Trophoblast cell (in vitro differentiated cells and primary cell): ENCODE measurements at regions not wholly inside any gene's neighbourhood (a gene's known extent, or its start where the extent isn't known, plus 50 kb on each side); places are given as distances from the start of the nearest gene placed in this dataset.
A peak's percentile ranks its signal among the peaks of the same experiment; 100 is the strongest.
"Not testable (repeated sequence)": the region's sequence is repeated elsewhere in the genome, so short reads cannot be mapped to it uniquely, and the experiment has no call there.

ENCODE experiments used
- DNase-seq, 2 donors: peaks; one replicate each; pipeline ENCODE4 v3.0.0-alpha.2; 2016
- H2AFZ ChIP-seq: 2 replicates; pipeline ENCODE4 v1.6.1; 2013; ENCODE audit warnings: low read length, moderate library complexity, mild to moderate bottlenecking; ENCODE audit not compliant: insufficient read depth, poor library complexity
- H2AK5ac ChIP-seq: 2 replicates; pipeline ENCODE4 v1.6.1; 2013; ENCODE audit warnings: mild to moderate bottlenecking, low read length
- H2BK120ac ChIP-seq: 2 replicates; pipeline ENCODE4 v1.6.1; 2013; ENCODE audit warnings: low read length, mild to moderate bottlenecking, moderate library complexity; ENCODE audit not compliant: insufficient read depth, poor library complexity
- H2BK12ac ChIP-seq: 2 replicates; pipeline ENCODE4 v1.6.1; 2013; ENCODE audit warnings: mild to moderate bottlenecking, low read length, moderate library complexity
- H2BK5ac ChIP-seq: 2 replicates; pipeline ENCODE4 v1.6.1; 2013; ENCODE audit warnings: low read length, low read depth, moderate library complexity, mild to moderate bottlenecking; ENCODE audit not compliant: poor library complexity
- H3K14ac ChIP-seq: 2 replicates; pipeline ENCODE4 v1.6.1; 2013; ENCODE audit warnings: mild to moderate bottlenecking, low read length
- H3K18ac ChIP-seq: 2 replicates; pipeline ENCODE4 v1.6.1; 2013; ENCODE audit warnings: mild to moderate bottlenecking, low read length
- H3K23ac ChIP-seq: 2 replicates; pipeline ENCODE4 v1.6.1; 2013; ENCODE audit warnings: low read length
- H3K27ac ChIP-seq: 2 replicates; pipeline ENCODE4 v1.5.1; 2013; ENCODE audit warnings: low read depth, mild to moderate bottlenecking, inconsistent platforms, low read length, moderate library complexity
- H3K27me3 ChIP-seq: 2 replicates; pipeline ENCODE4 v1.6.1; 2013; ENCODE audit warnings: inconsistent platforms, mild to moderate bottlenecking, low read length, moderate library complexity; ENCODE audit not compliant: insufficient read depth
- H3K36me3 ChIP-seq, 2 experiments: 1 replicate in 1 of 2; 2 replicates in 1 of 2; pipeline ENCODE4 v1.6.1; 2013; ENCODE audit warnings: low read length in 2 of 2, mild to moderate bottlenecking in 2 of 2, moderate library complexity in 1 of 2; ENCODE audit not compliant: insufficient read depth in 2 of 2, control insufficient read depth in 1 of 2
- H3K4ac ChIP-seq: 2 replicates; pipeline ENCODE4 v1.6.1; 2013; ENCODE audit warnings: low read depth, mild to moderate bottlenecking, low read length, moderate library complexity
- H3K4me1 ChIP-seq, 2 experiments: 1 replicate in 1 of 2; 2 replicates in 1 of 2; pipeline ENCODE4 v1.6.1; 2013; ENCODE audit warnings: low read length in 2 of 2, mild to moderate bottlenecking in 2 of 2, moderate library complexity in 1 of 2; ENCODE audit not compliant: insufficient read depth in 2 of 2, control insufficient read depth in 1 of 2
- H3K4me2 ChIP-seq: 2 replicates; pipeline ENCODE4 v1.6.1; 2013; ENCODE audit warnings: inconsistent platforms, mild to moderate bottlenecking, low read length, moderate library complexity
- H3K4me3 ChIP-seq: 2 replicates; pipeline ENCODE4 v1.5.1; 2013; ENCODE audit warnings: mild to moderate bottlenecking, low read depth, low read length, inconsistent platforms
- H3K79me1 ChIP-seq: one replicate; pipeline ENCODE4 v1.6.1; 2013; ENCODE audit warnings: low read length
- H3K79me2 ChIP-seq: 2 replicates; pipeline ENCODE4 v1.6.1; 2013; ENCODE audit warnings: low read length, mild to moderate bottlenecking; ENCODE audit not compliant: control insufficient read depth, insufficient read depth, poor library complexity
- H3K9ac ChIP-seq: 2 replicates; pipeline ENCODE4 v1.6.1; 2013; ENCODE audit warnings: mild to moderate bottlenecking, low read length
- H3K9me3 ChIP-seq: 2 replicates; pipeline ENCODE4 v1.6.1; 2013; ENCODE audit warnings: low read depth, mild to moderate bottlenecking, control low read depth, inconsistent platforms, low read length; ENCODE audit not compliant: insufficient read depth
- H4K12ac ChIP-seq: 2 replicates; pipeline ENCODE4 v1.6.1; 2013; ENCODE audit warnings: low read depth, mild to moderate bottlenecking, low read length, moderate library complexity
- H4K8ac ChIP-seq: 2 replicates; pipeline ENCODE4 v1.6.1; 2013; ENCODE audit warnings: low read depth, mild to moderate bottlenecking, low read length, moderate library complexity
- H4K91ac ChIP-seq: one replicate; pipeline ENCODE4 v1.6.1; 2013; ENCODE audit warnings: low read depth, mild to moderate bottlenecking, low read length, moderate library complexity
- WGBS: extraction: QIAGEN DNeasy Blood & Tissue Kit; methylation state at CpG from one replicate; pipeline ENCODE4 v1.1.7; 2013; ENCODE audit warnings: missing lambda C conversion rate; ENCODE audit not compliant: insufficient read length, insufficient coverage; ENCODE audit errors: extremely low coverage; 5-methylcytosine and 5-hydroxymethylcytosine counted together

- no peaks in the 10 kb centered on the region for H3K79me2 ChIP-seq
- H3K27me3 ChIP-seq, result no peaks in the 10 kb centered on the region
- peak; percentile 77 to 86 for DNase-seq
- peaks cover 4% of the 10 kb centered on the region for H3K9me3 ChIP-seq
- H3K4me2 ChIP-seq, result peak overlapping the region; percentile 56
- H3K36me3 ChIP-seq, result no peaks in the 10 kb centered on the region
- no peak overlapping the region for H2BK5ac ChIP-seq
- H4K8ac ChIP-seq, result peak overlapping the region; percentile 91
- no peak overlapping the region for H2BK120ac ChIP-seq
- H2AFZ ChIP-seq, result peak overlapping the region; percentile 75
- H4K12ac ChIP-seq, result peak overlapping the region; percentile 77
- H3K4me3 ChIP-seq, result peak overlapping the region; percentile 78
- H3K4ac ChIP-seq, result no peak overlapping the region
- no peak overlapping the region for H3K23ac ChIP-seq
- no peak overlapping the region for H2AK5ac ChIP-seq
- H3K4me1 ChIP-seq, result peaks cover 0 to 2% of the 10 kb centered on the region in 2 experiments
- H4K91ac ChIP-seq, result no peak overlapping the region
- peak overlapping the region; percentile 55 for H3K9ac ChIP-seq
- no peak overlapping the region for H3K18ac ChIP-seq
- no CpG with 5 or more reads among the region's 70 CpGs for WGBS
- H3K79me1 ChIP-seq, result peaks cover 2% of the 10 kb centered on the region
- no peak overlapping the region for H3K27ac ChIP-seq
- no peak overlapping the region for H2BK12ac ChIP-seq
- H3K14ac ChIP-seq, result no peak overlapping the region
Observed at GRCh38 chr20:30376767-30377658, 880.5 kb upstream of the DEFB115 start.

- H3K23ac ChIP-seq, H3K4me3 ChIP-seq, DNase-seq, H3K36me3 ChIP-seq, H3K4me2 ChIP-seq, H2AK5ac ChIP-seq, H3K79me1 ChIP-seq, H4K12ac ChIP-seq, H2BK120ac ChIP-seq, H3K27ac ChIP-seq, H2BK12ac ChIP-seq, H2AFZ ChIP-seq, H2BK5ac ChIP-seq, H3K14ac ChIP-seq, H3K9me3 ChIP-seq, H4K91ac ChIP-seq, H3K18ac ChIP-seq, H3K4me1 ChIP-seq, H3K27me3 ChIP-seq, H4K8ac ChIP-seq, H3K79me2 ChIP-seq, H3K4ac ChIP-seq, H3K9ac ChIP-seq: not testable (repeated sequence)
- no CpG with 5 or more reads among the region's 4 CpGs for whole genome bisulfite sequencing
Observed at GRCh38 chr20:30378317-30378716, 879.1 kb upstream of the DEFB115 start.

DNA sequence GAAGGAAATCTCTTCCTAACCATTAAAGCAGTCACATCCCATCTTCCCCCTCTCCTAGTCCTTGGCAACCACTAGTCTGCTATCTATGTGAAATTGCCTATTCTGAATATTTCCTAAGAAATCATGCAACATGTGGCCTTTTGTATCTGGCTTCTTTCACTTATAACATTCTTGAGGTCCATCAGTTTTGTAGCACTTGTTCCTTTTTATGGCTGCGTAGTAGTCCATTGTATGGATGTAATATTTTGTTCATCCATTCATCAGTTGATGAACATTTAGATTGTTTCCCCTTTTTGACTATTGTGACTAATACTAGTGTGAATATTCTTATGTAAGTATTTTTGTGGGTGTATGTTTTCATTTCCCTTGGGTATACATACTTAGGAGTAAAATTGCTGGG, 878.7 kb upstream of the DEFB115 start:
- H4K91ac ChIP-seq, H3K4me3 ChIP-seq, H2BK12ac ChIP-seq, DNase-seq, H3K23ac ChIP-seq, H3K4me2 ChIP-seq, H4K12ac ChIP-seq, H3K9ac ChIP-seq, H3K27me3 ChIP-seq, H3K79me1 ChIP-seq, H3K4me1 ChIP-seq, H2AFZ ChIP-seq, H4K8ac ChIP-seq, H3K79me2 ChIP-seq, H3K18ac ChIP-seq, H3K36me3 ChIP-seq, H3K14ac ChIP-seq, H3K4ac ChIP-seq, H3K27ac ChIP-seq, H3K9me3 ChIP-seq, H2BK5ac ChIP-seq, H2AK5ac ChIP-seq, H2BK120ac ChIP-seq: not testable (repeated sequence)
- WGBS, result no CpG with 5 or more reads among the region's 1 CpG

DNA sequence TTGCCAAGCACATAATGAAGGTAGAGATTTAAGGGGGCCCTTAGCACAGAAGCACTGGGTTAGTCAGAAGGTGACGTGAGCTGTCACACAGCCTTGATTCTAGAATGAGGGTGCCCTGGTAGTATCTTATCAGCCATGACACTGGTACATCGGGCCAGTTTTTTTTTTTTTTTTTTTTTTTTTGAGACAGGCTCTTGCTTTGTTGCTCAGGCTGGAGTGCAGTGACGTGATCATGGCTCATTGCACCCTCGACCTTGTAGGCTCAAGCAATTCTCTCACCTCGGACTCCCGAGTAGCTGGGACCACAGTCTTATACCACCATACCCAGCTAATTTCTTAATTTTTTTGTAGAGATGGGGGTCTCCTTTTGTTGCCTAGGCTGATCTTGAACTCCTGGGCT, 872.6 kb upstream of the DEFB115 start:
- H2AK5ac ChIP-seq, H2AFZ ChIP-seq, H3K4me2 ChIP-seq, H3K27me3 ChIP-seq, H2BK5ac ChIP-seq, H3K9ac ChIP-seq, H3K4ac ChIP-seq, H3K36me3 ChIP-seq, H3K14ac ChIP-seq, H2BK120ac ChIP-seq, H4K12ac ChIP-seq, H3K9me3 ChIP-seq, H3K4me1 ChIP-seq, H3K23ac ChIP-seq, H3K18ac ChIP-seq, H3K27ac ChIP-seq, H3K4me3 ChIP-seq, H3K79me1 ChIP-seq, H4K8ac ChIP-seq, H2BK12ac ChIP-seq, H3K79me2 ChIP-seq, H4K91ac ChIP-seq: not testable (repeated sequence)
- WGBS, result no CpG with 5 or more reads among the region's 6 CpGs
- peak; percentile 3 to 14 for DNase-seq
